Activated CD4-positive, alpha-beta T cell treated with anti-CD3 and anti-CD28 coated beads, Interleukin-2, Interleukin-4, amounts not matched to agents 100 ng/mL and 50 ng/mL, durations not matched to agents 16 hours and 8 hours (primary cell): ENCODE measurements at regions not wholly inside any gene's neighbourhood (a gene's known extent, or its start where the extent isn't known, plus 50 kb on each side); places are given as distances from the start of the nearest gene placed in this dataset.

Experiments
- DNase-seq: peaks from one replicate; pipeline ENCODE4 v3.0.0-alpha.2; 2020; ENCODE audit warnings: low spot score

DNA sequence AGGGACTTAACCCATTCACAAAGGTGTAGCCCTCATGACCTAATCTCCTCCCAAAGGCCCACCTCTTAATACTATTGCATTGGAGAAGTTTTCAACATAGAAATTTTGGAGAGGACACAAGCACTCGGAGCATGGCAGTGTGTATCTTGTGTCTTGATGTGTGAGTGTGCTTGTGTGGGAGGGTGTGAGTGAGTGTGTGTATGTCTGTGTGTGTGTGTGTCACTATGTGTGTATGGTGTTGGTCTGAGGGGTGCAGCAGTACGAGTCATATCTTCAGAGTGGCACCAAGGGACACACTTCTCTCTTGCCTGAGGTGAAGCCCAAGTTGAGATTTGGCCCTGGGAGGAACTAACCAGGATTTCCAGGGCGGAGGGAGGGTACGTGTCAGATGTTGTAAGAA is 73.7 kb downstream of the NAV1 start:
- DNase-seq = no peak

DNA sequence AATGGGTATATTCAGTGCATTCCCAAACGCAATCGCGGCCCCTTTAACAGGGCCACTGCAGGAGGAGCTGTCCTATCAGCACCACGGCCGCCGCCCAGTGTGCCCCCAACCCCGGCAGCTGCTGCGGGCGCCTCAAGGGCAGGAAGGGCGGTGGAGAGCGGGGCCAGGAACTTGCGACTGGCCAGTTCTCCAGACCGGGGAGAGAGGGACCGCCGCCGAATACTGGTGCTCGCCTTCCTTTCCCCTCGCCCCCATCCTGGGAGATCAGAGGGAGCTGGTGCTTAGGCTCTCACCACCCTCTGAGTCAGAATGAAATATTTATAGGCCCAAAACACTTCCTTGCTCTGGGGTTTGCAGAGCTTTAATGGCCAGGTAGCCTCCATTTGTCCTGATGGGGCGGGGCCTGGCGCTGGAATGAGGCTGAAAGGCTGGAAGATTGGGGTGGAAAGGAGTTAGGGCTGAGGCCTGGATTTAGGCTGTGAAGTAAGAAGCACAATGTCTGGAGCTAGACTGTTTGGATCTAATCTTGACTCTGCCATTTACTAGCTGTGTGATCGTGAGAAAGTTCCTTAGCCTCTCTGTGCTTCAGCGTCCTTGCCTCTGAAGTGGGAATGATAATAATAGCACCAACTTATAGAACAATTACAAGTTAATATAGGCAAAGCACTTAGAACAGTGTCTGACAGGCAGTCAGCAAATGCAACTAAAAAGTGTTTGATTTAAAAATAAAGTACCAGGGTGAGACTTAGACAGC is 75.5 kb downstream of the NAV1 start:
- DNase-seq = no peak

DNA sequence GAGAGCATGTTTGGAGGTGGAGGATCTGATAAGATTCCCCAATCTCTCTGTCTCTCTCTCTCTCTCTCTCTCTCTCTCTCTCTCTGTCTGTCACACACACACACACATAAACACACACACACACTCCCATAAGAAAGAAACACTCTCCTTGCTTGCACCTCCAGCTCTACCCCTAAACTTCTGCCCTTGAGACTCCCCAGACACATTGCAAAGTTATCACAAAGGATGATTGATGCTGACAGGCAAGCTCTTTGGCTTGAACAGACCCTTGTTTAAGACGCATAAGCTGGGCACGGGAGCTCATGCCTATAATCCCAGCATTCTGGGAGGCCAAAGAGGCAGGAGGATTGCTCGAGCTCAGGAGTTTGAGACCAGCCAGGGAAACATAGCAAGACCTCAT is 78.2 kb downstream of the NAV1 start:
- no peak for DNase-seq

DNA sequence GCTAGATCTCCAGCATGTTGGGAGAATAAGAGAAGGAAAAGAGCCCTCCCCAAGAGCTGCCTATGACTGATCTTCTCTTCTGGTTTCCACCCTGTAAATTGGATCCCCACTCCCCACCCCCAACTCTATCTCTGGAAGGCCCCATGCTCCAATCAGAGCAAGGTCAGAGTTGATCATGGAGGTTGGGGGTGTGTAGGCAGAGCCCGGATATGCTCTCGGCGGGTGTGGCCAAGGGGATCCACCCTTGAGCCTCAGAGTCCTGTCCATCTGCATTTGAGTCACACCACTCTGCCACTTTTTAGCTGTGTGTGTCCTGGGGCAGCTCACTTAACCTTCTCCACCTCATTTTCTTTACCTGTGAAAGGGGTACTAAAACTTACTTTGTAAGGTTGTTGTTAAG is 79.5 kb downstream of the NAV1 start:
- DNase-seq = no peak

DNA sequence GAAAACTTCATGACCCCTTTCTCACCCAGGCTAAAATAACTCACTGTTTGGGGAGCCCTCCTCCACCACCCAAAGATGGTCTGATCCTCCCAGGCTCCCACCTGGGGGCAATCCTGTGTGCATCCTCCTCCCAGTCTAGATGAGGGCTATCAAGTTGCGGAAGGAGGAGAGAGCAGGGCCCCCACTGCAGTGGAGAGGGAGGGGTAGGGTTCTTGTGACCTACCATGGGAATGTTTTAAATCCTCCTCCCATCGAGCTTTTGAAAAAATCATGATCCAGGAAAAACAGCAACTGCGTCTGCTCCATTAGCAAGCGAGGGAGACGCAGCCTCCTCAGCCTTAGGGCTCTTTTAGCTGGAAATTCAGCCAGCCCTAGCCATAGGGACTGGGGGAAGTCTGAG is 80.0 kb downstream of the NAV1 start:
- DNase-seq = no peak

DNA sequence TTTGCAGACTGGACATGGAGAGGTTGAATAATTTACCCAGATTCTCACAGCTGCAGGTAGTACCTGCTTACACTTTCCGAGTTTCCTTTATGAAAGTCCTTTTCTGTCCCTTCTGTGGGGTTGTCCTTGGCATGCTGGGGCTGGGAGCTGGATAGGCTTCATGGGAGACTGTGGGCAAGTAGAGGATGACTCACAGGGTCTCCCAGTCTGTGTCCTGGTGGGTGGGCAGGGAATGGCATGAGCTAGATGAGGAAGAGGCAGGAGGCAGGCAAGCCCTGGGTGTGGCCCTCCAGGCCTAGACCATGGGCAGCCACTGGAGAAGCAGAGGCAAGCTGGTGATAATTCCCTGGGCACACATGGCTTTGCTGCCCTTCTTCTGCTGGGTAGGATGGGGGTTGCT is 80.6 kb downstream of the NAV1 start:
- DNase-seq = no peak

DNA sequence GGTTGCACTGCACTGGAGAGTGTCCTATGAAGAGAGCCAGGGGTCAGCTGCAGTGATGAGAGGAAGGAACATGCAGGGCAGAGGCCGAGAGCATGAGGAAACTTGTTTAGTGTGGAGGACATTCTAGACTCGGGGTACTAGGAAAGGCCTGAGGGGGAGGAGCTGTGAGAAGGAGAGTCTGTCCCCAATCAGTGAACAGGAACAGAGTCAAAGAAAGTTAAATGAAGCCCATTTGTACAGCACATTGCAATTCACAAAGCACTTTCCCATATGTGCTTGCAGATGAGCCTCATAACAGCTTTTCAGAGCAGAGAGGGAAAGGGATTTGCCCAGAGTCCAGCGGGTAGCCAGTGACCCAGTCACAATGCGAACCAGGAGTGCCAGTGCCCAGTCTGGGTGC is 83.4 kb downstream of the NAV1 start:
- DNase-seq = no peak

DNA sequence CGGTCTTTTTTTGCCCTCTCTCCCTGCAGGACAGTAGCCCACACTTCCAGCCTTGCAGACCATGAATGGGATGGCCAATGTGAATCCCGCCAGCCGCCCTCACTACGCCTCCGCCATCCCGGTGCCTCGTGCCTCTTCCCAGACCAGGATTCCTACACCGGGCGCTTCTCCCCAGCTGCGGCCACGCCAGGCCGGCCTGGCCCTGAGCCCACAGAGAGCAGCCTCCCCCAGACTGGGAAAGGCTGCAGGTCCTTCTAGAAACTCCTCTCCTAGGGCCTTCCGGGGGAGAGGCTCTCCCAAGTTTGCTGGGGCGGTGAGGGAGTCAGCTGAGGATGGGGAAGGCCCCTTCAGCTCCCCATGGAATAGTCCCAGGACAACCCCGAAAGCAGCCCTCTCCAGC is 83.9 kb downstream of the NAV1 start:
- no peak for DNase-seq

DNA sequence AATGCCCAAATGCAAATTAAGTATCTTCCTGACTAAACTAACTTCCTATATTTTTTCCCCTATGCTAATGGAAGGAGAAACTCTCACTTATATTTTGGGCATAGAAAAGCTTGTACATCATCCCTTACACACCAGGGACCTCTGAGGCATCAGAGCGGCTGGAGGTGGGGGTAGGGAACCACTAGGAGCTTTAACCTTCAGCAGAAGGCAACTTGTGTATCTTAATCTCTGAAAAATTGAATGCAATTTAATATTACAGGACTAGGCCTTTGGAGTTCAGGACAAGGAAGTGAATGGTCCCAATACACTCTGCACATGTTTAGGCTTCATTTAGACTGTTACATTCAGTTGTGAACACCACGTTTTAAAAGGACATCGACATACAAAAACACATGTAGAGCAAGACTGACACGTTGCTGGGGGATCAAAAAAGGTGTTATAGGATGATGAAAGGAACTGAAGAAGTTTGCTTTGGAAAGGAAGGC is 85.9 kb downstream of the NAV1 start:
- no peak for DNase-seq

DNA sequence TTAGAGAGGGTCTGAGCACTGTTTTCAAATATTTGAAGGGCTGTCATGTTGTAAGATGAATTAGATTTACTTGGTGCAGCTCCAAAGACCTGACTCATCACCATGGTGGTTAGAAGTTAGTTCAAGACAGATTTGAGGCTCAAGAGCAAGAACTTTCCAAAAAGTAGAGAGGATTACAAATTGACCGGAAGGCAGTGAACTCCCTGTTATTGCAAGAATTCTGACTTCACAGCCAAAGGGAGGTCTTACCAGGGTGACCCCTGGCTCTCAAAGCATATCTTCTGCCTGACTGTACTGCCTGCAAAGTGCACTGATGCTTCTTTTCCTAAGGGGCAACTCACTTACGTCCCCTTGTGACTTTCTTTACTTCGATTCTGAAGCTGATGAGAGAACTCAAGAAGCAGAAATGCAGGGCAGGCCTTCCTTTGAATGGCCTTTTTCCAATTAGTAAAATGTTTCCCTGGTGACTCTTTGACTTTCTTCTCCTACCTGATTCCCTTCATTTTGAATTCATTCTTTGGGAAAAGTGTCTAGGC is 86.4 kb downstream of the NAV1 start:
- no peak for DNase-seq

DNA sequence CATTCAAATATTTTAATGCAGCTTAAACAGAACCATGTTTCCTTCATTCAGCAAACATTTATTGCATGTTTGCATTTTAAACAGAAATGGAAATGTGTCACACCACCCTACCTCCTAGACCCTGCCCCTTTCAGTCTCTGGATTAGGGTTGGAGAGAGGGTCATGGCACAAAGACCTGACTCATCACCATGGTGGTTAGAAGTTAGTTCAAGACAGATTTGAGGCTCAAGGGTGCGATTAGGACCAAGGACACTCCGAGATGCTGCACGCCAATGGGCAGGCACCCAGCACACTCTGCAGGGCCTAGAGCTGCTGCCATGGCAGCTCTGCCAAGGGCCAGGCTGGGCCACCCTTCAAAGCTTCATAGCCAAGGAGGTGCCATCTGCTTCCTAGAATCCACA is 86.9 kb downstream of the NAV1 start:
- DNase-seq = no peak

DNA sequence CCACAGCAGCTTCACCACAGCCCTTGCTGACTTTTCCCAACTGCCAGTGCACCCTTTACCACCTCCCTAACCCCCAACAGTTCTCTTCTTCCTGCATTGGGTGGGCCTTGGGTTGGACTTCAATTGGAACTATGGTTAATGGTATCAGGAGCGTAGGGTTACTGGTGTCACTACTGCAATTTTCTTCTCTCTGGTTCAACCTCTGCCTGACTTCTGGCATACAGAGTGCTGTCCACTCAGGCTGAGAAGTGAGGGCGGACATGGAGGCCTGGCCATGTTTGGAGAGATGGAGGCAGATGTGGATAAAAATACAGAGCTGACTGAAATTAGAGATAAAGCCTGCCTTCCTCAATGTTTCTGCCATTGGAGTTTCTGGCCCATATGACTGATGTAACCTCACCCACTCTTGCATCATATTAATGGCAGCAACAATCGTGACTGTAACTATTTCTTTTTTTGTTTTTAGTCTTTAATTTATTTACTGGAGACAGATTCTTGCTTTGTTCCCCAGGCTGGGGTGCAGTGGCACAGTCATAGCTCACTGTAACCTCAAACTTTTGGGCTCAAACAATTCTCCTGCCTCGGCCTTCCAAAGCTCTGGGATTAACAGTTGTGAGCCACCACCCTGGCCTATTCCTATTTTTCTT is 87.8 kb downstream of the NAV1 start:
- DNase-seq = no peak

DNA sequence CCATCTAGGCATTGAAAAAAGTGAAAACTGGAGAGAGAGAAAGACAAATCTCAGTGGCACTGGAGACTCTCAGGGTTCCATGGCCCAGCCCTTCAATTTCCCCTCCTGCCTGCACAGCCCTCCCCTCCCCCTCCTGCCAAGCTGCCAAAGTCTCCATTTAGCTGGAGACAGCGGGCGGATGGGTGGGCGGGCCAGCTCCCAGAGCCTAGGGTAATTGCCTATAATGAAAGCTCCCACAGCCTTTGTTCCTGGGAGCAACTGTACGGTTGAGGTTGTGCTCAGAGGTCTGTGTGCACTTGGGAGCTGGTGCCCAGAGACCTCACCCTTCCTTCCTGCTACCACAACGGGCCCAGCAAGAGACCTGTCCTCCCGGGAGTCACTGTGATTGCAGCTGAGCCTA is 89.6 kb downstream of the NAV1 start:
- DNase-seq = no peak

DNA sequence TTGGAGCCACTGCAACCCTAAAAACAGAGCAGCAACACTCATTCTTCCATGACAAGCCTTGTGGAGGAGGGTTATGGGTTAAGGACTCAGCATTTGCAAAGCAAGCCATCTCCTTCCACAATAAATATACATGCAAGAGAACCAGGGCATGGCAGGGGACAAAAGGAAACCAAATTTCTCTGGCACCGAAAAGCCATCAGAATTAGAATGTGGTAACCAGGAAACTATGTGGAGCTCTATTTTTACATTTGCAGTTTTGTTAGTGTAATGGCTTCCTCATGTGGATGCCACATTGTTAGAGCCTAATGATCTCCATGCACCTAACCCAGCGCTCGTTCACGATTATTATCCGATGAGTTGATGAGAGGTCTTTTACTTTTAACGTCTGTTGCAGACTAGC is 91.7 kb downstream of the NAV1 start:
- DNase-seq = no peak

DNA sequence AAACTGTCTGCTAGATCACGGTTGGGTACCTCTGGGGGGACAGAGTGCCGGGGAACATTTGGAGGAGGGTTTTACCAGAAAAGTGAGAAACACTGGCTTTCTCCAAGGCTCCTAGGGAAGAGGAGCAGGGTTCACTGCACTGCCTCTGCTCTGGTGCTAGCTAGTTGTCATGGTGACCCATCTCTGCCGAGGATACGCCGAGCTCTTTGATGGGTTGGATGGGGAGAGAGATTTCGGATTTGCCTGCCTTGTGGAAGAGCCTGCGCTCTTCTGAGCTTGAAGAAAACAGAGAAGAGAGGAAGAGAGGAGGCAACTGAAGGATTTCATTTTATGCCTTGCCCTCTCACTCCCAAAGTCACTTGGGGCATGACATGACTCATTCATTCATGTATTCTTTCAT is 92.1 kb downstream of the NAV1 start:
- no peak for DNase-seq

DNA sequence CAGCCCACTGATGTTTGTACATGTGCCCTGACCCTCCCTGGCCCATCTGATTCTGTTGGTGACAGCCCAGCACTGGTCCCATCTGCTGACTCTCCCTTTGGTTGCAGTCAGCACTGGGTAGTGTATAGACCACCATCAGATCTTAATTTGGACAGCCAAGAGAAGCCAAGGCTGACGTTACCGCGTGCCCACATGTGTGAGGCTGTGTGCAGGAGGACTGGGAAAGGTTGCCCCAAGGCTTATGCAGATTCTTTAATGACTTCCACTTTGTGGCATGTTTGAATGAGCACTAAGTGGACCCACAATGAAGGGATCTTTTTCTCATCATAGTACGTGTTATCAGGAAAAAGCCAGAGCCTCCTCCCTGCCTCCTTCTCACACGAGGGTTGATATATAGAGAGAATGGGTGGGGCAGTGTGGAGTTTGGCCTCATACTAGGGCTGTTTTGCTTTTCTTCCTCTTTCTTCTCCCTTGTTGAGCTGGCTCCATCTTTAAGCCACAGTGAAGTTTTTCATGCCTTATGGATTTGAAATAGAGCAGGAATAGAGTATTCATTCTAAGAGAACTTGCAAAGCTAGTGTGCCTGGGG is 93.5 kb downstream of the NAV1 start:
- no peak for DNase-seq

DNA sequence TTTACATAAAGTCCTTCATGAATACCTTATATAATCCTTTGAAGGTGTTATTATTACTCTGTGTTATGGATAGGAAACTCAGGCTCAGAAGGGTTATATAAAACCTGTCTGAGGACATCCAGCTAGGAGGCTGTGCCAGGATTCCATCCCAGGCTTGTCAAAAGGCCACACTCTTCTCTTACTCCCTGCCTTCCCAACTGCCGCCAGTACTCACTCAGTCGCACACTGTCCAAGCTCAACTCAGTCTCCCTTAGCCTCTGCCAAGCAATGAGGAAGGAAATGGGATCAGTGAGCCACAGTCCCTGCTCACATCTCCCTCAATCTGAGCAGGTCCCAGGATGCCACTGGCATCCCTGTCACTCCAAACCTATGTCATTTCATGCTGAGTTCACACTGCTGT is 94.4 kb downstream of the NAV1 start:
- DNase-seq = no peak

DNA sequence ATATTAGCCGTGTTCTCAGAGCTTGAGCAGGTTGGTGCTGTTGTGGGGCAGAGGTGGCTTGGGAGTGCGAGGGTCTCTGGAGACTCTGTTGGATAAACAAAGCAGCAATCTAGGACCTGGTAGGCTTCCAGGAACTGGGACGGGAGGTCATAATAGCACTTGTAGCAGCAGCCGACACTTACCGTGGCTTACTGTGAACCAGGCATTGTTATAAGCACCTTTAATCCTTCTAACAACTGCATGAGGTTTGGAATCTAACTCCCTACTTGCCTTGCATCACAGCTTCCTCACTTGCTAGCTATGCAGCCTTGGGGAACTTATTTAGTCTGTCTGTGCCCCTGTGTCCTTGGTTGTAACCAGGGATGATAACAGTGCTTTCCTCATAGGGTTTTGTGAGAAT is 94.9 kb downstream of the NAV1 start:
- DNase-seq = no peak

DNA sequence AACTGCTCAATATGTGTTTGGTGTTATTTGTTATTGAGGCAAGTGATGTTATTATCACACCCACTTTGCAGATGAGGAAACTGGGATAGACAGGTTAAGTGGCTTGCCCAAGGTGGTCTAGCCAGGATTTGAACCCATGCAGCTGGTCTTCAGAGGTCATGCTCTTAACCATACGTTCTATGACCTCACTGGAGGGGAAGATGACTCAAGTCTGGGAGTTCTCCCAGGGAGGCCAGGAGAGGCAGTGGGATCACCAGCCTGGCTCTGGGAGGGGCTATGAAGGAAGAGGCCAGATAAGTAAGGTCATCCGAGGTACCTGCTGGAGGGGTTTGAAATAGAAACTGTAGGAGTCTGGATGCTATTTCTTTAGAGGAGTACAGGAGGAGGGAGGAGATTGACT is 95.3 kb downstream of the NAV1 start:
- DNase-seq = no peak

DNA sequence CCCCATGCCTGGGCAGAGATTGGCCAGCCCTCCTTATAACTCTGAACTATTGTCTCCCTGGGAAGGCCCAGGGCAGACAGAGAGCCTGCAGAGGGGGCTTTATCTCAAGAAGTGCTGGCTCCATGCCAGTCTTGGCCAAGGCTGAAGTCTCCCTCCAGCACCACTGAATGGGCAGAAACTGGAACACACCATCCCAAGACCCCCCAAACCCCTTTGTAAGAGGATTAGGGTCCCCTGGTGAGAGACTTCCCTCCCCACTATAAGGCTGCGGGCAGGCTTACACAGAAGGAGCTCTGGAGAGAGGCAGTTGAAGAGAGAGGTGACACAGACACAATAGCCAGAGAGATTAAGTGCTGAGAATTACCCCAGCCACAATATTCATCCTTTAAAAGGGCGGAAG is 97.2 kb downstream of the NAV1 start:
- DNase-seq = no peak

DNA sequence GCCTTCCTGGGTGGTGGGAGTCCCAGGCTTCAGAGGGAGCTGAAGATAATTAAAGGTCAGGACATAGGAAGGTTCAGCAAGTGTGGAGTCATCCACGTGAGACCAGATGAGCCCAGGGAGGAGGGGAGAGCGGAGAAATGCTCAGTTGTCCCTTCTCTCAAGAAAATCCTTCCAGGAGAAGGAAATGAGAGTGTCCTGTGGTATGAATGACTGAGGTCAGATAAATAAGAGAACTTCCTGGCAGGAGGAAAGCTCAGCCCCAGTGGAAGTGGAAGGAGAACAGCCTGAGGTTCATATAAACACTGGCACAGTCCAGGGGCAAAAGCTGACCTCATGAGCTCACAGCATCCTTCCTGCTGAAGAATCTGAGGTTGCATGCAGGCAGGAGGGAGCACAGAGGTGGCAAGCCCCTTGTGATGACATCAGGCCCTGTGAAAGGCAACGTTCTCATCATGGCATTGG is 97.6 kb downstream of the NAV1 start:
- no peak for DNase-seq

DNA sequence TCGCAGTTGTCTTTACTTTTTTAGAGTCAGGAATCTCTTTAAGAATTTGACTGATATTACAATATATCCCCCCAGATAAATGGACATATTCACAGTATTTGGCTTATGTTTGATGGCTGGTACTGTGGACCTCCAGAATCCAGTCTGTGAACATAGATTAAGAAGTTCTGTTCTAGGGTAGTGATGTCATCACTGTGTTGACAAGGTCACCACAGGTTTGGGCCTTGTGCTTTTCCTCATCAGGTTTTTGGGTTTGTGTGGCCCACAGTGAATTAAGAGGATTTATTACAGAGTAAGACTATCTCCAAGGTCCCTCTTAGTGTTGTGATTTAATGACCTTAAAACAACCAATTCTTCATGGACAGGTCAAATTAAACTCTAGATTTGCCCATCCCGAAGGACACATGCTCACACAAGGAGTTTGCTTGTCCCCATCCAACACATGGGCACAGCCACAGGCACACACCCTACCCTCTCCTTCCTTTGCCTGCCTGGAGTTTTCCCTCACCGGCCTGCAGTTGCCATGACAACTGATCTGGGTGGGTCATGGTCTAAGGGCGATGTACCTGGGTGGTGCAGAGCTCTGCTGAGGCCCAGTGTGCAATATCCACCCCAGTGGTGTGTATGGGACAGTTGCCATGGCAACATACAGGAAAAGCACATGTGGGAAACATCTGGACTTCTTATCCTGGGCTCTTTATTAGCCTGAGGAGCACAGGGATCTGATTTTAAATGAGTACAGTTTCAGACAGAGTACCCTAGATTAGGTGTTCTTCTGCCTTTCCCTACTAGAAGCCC is 98.6 kb downstream of the NAV1 start:
- no peak for DNase-seq
